Islet precursor cell (in vitro differentiated cells): ENCODE measurements at regions not wholly inside any gene's neighbourhood (a gene's known extent, or its start where the extent isn't known, plus 50 kb on each side); places are given as distances from the start of the nearest gene placed in this dataset.

ENCODE experiments used
- DNase-seq: peaks from one replicate; pipeline ENCODE4 v3.0.0-alpha.2; 2018

DNA sequence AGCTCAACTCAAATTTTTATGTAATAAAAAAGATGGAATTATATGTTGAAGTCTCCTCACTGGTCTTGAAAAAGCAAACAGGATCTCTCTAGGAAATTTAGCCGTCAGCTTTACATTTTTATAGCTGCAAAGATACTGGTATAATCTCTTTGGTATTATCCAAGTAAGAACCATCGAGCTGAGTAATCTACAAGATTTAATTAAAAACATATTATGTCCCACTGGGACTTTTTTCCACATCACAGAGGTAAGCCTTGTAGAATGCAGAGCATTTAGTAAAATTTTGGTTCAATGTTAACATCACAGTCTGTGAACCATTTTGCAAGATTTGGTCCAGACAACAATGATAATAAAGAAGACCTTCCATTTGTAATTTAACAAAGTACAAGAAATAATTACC lies 162.6 kb upstream of the SLC39A10 start:
- no peak for DNase-seq

DNA sequence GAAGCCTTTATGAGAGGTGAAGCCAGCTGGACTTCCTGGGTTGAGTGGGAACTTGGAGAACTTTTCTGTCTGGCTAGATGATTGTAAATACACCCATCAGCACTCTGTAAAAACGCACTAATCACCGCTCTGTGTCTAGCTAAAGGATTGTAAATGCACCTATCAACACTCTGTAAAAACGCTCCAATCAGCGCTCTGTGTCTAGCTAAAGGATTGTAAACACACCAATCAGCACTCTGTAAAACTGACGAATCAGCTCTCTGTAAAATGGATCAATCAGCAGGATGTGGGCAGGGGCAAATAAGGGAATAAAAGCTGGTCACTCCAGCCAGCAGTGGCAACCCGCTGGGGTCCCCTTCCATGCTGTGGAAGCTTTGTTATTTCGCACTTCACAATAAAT lies 163.6 kb upstream of the SLC39A10 start:
- no peak for DNase-seq

DNA sequence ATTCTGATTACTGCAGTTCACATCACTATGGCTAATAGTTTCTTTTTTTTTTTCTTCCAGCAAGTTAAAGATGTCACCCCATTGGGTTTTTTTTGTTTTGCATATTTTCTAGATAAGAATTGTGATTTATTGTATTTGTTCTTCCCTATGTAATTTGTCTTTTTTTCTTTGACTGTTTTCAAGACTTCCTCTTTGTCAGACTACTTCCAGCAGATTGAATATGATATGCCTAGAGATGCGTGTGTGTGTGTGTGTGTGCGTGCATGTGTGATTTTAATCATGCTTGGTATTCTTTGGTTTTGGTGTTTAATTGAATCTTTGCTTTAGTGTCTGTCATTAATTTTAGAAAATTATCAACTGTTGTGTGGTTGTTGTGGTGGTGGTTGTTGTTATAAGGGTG lies 166.7 kb upstream of the SLC39A10 start:
- DNase-seq, result no peak

DNA sequence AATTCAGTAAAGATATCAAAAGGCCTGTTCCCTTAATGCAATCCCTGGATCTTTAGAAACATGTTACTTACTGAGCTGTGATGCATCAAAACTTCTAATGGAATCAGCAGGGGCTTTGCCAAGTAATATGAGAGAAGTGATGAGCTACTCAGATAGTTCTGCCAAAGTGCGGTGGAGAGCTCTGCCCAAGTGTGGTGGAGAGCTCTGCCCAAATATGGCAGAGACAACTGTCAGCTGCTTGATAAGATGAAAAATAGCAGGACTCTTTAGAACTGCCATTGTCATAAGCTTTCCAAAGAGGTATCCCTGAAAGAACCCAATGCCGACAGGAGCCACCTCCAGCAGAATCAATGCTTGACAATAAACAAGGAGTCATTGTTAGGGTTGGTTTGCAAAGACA lies 167.9 kb upstream of the SLC39A10 start:
- DNase-seq, result no peak

DNA sequence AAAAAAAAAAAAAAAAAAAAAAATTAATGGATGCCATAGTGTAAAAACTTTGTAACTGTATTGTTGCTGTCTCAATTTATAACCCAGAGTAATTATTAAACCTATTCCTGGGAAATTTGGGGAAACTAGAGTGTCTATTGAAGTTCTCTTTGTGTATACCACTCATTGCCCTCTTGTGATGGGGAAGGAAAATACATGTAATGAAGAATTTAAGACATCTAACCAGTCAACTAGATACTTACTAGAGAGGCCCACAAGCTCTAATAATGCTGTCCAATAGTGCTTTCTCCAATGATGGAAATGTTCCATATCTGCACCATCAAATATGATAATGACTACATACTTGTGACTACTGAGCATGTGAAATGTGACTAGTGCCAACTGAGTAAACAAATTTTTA lies 168.5 kb upstream of the SLC39A10 start:
- no peak for DNase-seq

DNA sequence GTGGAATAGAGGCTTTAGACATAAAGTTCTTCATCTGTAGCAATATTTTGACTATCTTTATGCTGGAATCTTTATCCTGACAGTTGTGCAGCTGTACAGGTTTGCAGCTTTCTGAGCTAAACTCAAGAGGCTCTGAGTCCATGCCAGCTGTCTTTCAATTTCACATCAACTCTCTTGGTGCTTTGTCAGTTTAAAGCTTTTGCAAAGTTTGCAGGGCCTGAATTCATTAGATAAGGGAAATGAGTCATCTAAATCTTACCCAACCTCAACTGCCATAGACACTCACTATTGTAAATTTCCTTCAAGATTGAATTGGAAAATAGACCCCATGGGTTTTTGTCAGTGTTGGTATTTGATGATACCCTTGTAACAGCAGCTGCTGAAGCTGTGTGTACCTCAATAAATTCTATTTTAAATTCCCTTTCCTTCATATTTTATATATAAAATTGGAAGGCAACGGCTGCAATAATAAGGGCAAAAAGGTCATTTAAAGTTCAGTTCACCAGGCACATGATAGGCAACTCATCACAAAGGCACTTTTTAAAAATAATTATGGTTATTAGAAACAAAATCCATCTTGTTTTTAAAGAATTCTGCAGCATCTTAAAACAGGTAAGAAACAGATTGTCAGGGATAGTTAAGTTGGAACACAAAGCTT lies 169.9 kb upstream of the SLC39A10 start:
- DNase-seq, result no peak

DNA sequence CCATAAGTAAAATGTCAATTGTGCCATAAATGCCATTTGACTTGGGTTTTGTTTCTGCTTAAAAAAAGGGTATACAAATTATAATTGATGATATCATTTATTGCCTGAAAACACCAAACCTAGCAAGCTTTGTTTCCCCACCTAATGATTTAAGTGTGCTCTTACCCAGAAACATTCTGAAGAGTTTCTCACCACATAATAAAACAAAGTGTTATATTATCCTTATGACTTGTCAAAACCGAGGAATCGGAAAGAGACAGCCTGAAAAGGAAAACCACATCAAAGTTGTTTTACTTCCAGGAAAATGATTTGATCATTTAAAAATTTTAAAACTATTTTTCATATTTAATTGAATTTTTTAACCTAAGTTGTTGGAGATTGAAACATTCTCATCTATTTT lies 170.5 kb upstream of the SLC39A10 start:
- no peak for DNase-seq

DNA sequence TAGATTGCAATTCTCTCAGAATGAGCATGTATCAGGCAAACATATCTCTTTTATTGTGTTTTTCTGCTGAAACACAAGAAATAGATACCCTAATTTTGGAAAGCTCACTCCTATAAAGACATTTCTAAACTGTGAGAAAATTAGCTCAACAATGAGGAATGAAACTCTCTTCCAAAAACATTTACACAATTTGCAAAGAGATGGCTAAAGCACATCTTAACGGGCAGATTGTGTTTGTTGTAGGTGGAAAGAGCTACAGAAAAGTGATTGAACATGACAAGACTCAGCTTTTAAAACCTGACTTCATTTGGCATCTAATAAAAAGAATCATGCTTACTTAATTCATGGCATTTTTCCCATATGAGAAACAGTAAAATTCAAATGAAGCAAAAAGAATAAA lies 175.0 kb upstream of the SLC39A10 start:
- no peak for DNase-seq

DNA sequence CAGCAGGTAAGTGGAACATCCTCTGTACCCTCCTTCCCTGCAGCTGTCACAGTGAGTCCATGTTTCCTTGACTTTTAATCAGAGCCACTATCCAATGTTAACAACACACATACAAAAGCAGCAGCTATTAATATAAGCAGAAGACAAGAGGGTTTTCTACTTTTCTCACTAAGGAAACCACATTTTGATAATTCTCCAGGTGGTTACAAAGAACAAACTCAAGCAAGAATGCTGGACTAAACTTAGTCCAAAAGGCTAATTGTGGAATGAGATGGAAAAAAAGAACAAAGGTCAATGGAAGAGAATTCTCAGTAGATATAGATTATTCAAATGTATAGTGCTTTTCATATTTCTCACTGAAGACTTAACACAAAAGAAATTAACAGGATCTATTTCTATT lies 176.9 kb upstream of the SLC39A10 start:
- DNase-seq, result no peak

DNA sequence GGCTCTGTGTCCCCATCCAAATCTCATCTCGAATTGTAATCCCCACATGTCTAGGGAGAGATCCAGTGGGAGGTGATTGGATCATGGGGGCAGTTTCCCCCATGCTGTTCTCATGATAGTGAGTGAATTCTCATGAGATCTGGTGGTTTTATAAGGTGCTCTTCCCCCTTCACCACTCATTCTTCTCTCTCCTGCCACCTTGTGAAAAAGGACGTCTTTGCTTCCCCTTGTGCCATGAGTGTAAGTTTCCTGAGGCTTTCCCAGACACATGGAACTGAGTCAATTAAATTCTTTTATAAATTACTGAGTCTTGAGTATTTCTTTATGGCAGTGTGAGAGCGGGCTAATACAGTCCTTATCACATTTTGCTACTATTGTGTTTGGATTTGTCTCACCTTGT lies 177.6 kb upstream of the SLC39A10 start:
- DNase-seq, result no peak

DNA sequence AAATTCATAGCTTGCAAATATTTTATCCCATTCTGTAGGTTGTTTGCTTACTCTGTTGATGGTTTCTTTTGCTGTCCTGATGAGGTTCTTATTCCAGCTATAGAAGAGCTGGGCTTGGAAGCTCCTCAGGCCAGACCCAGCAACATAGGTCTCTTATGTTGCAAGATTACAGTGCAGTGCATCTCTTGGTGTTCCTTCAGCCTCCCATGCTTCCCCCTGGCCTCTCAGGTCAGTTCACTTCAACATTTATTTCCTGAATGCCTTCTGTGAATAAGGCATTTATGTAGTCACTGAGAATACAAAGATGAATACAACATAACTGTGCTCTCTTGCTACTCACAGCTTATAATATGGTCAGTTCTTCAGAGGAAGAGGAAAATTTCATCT lies 179.0 kb upstream of the SLC39A10 start:
- no peak for DNase-seq

DNA sequence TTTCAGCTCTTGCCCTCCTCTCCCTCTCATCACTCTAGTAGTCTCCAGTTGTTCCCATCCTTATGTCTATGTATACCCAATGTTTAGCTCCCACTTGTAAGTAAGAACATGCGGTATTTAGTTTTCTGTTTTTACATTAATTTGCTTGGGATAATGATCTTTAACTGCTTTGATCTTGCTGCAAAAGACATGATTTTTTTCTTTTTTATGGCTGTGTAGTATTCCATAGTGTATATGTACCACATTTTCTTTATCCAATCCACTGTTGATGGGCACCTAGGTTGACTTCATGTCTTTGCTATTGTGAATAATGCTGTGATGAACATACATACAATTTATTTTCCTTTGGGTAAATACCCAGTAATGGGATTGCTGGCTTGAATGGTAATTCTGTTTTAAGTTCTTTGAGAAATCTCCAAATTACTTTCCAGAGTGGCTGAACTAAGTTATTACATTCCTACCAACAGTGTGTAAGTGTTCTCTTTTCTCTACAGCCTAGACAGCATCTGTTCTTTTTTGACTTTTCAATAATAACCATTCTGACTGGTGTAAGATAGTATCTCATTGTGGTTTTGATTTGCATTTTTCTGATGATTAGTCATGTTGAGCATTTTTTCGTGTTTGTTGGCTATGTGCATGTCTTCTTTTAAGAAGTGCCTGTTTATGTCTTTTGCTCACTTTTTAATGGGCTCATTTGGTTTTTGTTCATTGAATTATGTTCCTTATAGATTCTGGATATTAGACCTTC lies 179.6 kb upstream of the SLC39A10 start:
- no peak for DNase-seq

DNA sequence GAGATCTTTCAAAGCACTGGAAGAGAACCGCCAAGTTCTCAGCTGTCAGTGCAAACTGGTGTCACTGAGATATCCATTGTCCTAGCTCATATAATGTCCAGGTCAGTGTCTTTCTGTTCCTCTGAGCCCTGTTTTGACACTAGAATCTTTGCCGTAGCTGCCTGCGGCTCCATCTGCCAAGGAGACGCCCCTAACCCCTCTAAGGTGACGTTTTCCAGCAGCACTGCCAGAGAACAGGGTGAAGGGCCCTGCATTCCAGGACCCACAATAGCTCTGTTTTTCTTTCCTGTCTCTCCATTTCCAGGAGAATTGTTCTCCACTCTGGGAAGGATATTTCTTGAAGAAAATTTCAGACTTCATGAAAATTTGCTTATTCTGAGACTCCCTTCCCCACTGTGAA lies 181.7 kb upstream of the SLC39A10 start:
- peak; percentile 75 for DNase-seq

DNA sequence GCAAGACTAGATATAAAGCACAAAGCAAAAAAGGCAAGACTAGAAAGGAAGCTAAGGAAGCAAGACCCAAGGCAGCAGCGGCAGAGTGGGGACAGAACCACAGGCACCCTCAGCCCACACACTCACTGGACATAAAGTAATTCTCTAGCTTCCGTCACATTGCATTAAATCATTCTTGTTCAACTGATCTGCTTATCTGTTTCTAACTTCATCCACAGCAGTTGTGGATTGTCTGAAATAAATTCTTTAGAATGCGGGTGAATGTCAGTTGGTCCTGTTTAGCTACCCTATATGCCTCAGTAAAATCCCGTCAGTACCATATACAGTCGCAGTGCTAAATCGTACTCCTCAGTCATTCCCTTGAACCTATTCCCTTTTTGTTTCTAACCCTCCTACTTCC lies 183.2 kb upstream of the SLC39A10 start:
- no peak for DNase-seq

DNA sequence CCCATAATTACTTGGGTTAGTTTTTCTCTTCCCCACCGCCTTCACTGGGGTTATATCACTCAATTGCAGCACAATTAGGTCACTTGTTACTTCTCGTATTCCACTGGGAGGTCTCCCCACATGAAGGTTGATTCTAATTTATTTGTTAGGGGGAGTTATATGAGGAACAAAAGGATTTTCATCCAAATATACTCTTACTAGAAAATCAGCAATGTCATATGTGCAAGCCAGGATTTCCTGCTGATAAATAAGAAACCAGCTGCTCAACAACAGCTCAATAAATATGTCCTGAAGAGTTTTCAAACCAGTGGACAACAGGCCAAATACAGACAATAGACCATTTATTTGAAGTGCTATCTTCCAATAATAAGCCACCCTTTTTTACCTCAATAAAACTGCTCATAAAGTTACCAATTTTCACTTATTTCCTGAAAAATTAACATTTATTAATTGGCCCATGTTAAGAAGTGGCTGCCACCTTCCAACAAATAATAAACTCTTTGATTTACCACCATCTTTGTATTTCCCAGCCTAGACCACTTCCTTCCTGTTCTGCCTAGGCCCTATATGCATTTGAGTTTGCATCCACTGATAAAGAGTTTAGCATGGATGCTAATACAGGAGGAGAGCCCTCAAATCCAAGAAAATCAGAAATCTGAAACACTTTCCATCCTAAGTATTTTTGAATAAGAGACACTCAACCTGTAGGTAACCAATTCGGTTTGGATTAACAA lies 184.4 kb upstream of the SLC39A10 start:
- DNase-seq, result no peak

DNA sequence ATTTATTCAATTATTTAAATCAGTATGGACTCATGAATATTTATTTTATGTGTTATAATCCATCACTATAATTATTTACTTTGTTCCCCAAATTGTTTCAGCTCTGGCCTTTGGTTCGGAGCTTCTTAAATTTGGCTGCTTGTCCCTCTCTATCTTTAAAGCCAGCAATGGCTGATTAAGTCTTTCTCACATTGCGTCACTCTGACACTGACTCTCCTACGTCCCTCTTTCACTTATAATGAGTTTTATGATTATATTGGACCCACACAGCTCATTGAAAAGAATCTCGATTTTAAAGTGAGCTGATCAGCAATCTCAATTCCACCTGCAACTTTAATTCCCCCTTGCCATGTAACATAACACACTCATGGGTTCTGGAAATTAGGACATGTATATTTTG lies 185.2 kb upstream of the SLC39A10 start:
- DNase-seq, result no peak

DNA sequence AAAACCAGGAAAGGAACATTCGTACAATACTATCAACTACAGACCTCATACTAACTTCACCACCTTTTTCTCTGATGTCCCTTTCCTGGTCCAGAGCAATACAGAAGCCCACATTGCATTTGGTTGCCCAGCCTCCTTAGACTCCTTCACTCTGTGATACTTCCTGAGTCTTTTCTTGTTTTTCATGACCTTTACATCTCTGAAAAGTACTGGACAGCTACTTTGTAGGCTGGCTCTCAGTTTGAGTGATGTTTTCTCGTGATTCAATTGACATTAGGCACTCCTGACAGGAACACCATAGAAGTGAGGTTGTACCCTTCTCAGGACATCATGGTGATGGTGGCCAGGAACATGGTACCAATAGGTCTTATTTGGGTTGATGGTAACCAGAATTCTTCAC lies 185.9 kb upstream of the SLC39A10 start:
- no peak for DNase-seq

DNA sequence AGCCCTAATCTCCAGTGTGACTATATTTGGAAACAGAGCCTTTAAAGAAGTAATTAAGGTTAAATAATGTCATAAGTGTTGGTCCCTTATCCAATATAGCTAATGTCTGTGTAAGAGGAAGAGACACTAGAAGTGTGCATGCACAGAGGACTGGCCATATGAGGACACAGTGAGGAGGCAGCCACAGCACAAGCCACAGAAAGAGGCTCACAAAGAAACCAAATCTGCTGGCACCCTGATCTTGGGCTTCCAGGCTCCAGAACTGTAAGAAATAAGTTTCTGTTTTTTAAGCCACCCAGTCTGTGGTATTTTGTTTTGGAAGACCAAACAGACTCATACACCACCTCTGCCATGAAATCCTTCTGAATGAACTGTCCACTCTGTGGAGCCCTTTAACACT lies 186.4 kb upstream of the SLC39A10 start:
- no peak for DNase-seq

DNA sequence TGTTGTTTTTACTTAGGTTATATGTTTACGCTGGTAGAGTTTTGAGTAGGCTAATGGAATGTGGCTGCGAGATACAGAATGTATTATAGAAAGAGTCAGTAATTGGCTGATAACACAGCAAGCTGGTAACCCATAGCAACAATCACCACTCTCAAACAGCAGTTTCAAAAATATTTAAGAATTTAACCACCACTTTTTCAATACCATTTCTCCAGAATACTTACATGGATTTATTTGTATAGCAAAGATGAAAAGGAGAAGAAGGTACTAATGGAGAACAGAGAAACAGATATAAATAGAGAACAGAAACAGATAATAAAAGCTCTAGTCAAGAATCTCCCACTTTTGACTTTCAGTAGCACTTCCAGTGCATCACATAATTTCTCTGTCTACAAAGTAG lies 188.3 kb upstream of the SLC39A10 start:
- DNase-seq, result no peak

DNA sequence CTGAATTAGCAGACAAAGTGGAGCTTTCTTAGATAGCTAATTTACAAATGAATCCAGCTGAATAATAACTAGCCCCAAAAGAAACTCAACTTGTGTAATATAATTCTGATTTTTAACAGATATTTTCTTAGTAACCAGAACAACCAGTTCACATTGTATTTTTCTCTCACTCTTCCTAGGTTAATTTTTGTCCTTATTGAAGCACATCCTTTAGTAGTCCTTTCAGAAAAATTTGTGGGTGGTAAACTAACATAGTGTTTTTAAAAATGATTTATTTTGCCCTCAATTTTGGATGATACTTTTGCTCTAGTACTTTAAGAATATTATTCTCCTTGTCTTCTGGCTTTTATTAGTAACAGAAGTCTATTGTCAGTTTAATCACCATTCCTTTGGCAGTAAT lies 190.6 kb upstream of the SLC39A10 start:
- DNase-seq, result no peak

DNA sequence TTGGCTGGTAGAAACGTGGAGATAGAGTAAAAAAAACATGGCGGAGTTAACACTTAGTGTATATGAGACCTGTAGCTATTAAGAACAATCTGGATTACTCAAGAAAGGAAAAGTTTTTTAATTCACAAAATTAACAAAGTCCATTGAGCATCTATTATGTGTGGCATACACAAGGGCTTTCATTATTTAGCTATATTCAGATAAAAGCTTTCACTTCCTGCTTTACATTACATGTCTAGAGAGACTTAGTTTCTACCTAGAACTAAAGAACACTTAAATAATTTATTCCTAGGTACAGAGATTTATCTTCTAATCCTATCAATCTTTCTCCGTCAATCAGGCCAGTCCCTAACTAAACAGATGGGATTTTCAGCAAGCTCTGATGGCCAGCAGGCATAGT lies 196.0 kb upstream of the SLC39A10 start:
- no peak for DNase-seq

DNA sequence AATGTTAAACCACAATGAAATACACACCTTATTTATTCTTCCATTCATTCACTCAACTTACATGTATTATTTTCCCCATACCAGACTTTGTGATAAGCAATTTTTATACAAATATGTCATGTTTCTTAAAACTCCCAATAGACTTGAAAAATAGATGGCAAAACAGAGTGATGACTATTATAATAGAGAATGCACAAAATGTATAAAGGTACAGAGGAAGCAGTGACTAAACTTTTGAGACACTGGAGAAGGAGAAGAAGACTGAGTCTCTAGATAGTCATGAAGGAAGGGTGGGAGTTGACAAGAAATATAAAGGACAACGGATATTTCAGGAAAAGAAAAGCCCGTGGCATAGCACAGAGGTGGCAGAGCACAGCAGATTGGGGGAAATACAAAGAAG lies 198.1 kb upstream of the SLC39A10 start:
- DNase-seq, result no peak

DNA sequence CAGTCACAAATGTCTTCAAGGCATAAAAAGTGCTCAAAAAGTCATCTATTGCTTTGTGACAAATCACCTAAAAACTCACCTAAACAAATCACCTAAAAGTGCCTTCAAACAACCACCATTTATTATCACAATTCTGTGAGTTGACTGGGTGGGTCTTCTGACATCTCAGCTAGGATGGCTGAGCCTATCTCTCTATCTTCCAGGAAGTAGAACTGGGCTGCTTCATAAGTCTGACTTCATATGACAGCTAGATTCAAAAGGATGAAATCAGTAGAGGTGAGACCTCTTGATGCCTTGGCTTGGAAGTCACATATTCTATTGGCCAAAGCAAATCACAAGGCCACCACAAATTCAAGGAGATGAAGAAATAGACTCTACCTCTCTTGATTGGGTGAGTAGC lies 199.2 kb upstream of the SLC39A10 start:
- no peak for DNase-seq

DNA sequence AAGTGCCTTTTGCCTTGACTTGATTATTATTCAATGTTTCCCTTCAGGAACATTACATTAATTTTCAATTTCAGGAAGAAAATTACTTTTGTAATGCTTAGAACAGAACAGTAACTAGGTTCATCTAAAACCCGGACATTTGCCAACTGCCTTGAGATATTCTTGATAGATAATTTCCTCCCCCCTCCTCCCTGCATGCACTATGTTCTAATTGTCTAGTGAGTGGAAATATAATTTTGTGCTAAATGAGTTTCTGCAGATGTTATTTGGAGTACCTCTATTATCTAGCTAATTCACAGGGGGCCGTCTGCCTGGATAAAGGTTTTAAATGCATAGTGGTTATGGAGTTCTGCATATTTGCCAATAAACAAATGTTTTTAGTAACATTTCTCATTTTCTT lies 200.3 kb upstream of the SLC39A10 start:
- no peak for DNase-seq
